ENCODE measurements at regions not wholly inside any gene's neighbourhood (a gene's known extent, or its start where the extent isn't known, plus 50 kb on each side); places are given as distances from the start of the nearest gene placed in this dataset.
"Not testable (repeated sequence)": the region's sequence is repeated elsewhere in the genome, so short reads cannot be mapped to it uniquely, and the experiment has no call there.

DNA sequence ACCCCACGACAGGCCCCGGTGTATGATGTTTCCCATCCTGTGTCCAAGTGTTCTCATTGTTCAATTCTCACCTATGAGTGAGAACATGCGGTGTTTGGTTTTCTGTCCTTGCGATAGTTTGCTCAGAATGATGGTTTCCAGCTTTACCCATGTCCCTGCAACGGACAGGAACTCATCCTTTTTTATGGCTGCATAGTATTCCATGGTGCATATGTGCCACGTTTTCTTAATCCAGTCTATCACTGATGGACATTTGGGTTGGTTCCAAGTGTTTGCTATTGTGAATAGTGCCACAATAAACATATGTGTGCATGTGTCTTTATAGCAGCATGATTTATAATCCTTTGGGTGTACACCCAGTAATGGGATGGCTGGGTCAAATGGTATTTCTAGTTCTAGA lies 1218.4 kb upstream of the TMEM132C start:
- H3K23me2 ChIP-seq (ENCODE audit: low read depth, low read length); H3K9me3 ChIP-seq (ENCODE audit: insufficient read depth in 2 of 2, low read depth in 1 of 2, low read length in 1 of 2); H3K9ac ChIP-seq (replicated peaks in 1 of 4; ENCODE audit: extremely low read depth in 1 of 4, low read depth in 3 of 4, low read length in 3 of 4); H3K79me2 ChIP-seq (ENCODE audit: control insufficient read depth in 1 of 2, insufficient read depth in 2 of 2, low read length in 2 of 2); H2AK5ac ChIP-seq (ENCODE audit: low read depth, low read length); POLR2A ChIA-PET (ENCODE audit: partially characterized antibody); FAIRE-seq; DNase-seq (ENCODE audit: low read depth in 1 of 2, low spot score in 2 of 2); H3K4ac ChIP-seq (replicated peaks; ENCODE audit: insufficient read length, low read depth, low read length); H4K91ac ChIP-seq (replicated peaks; ENCODE audit: insufficient read length, low read length); H2BK5ac ChIP-seq (ENCODE audit: low read depth, low read length); H3K23ac ChIP-seq (ENCODE audit: insufficient read length); CTCF ChIA-PET (ENCODE audit: partially characterized antibody); H2BK15ac ChIP-seq (ENCODE audit: low read length); H3K79me1 ChIP-seq (ENCODE audit: low read depth, low read length); H2BK20ac ChIP-seq (ENCODE audit: low read length); H4K8ac ChIP-seq (ENCODE audit: extremely low read depth, insufficient read depth, low read length); H4K5ac ChIP-seq (ENCODE audit: insufficient read length, low read depth, low read length); H2AFZ ChIP-seq (ENCODE audit: low read length); H2BK12ac ChIP-seq (ENCODE audit: low read depth, low read length); H3K4me1 ChIP-seq (replicated peaks in 1 of 4; ENCODE audit: control insufficient read depth in 3 of 4, insufficient read depth in 4 of 4, low read length in 3 of 4); H3K27ac ChIP-seq (ENCODE audit: low read depth, low read length); H4K20me1 ChIP-seq (replicated peaks in 1 of 2; ENCODE audit: control insufficient read depth in 1 of 2, insufficient read depth in 2 of 2, low read length in 2 of 2); H3K4me3 ChIP-seq (ENCODE audit: extremely low read depth in 1 of 4, insufficient read depth in 2 of 4, low read depth in 3 of 4, low read length in 4 of 4); H3K4me2 ChIP-seq (ENCODE audit: insufficient read depth in 1 of 2, low read depth in 2 of 2, low read length in 2 of 2); H2BK120ac ChIP-seq (replicated peaks; ENCODE audit: low read depth, low read length); H3K56ac ChIP-seq (replicated peaks; ENCODE audit: insufficient read length, low read depth, low read length); H3K36me3 ChIP-seq (ENCODE audit: control insufficient read depth in 2 of 4, insufficient read depth in 4 of 4, low read length in 3 of 4); H3K14ac ChIP-seq (ENCODE audit: insufficient read length); H3K27me3 ChIP-seq (replicated peaks in 1 of 4; ENCODE audit: control insufficient read depth in 3 of 4, extremely low read depth in 1 of 4, insufficient read depth in 3 of 4, low read length in 3 of 4); H3K18ac ChIP-seq (ENCODE audit: extremely low read depth, low read length): not testable (repeated sequence)
- 83% methylated on average over 6 of the region's 6 CpGs; no CpG with 5 or more reads in 1 of the 2 experiments for WGBS, 2 experiments (ENCODE audit: extremely low coverage in 1 of 2, insufficient coverage in 1 of 2, insufficient read length in 1 of 2, insufficient replicate concordance in 2 of 2, low coverage in 1 of 2, low lambda C conversion rate in 2 of 2, missing lambda C conversion rate in 1 of 2)
